SHP77 treated with DMSO at 0.1 percent for 48 hours (cell line): ENCODE measurements at regions not wholly inside any gene's neighbourhood (a gene's known extent, or its start where the extent isn't known, plus 50 kb on each side); places are given as distances from the start of the nearest gene placed in this dataset.
"Not testable (repeated sequence)": the region's sequence is repeated elsewhere in the genome, so short reads cannot be mapped to it uniquely, and the experiment has no call there.

Experiments used
- DNase-seq: peaks from one replicate; lab custom pipeline; 2025; lab: John Stamatoyannopoulos, UW

DNA sequence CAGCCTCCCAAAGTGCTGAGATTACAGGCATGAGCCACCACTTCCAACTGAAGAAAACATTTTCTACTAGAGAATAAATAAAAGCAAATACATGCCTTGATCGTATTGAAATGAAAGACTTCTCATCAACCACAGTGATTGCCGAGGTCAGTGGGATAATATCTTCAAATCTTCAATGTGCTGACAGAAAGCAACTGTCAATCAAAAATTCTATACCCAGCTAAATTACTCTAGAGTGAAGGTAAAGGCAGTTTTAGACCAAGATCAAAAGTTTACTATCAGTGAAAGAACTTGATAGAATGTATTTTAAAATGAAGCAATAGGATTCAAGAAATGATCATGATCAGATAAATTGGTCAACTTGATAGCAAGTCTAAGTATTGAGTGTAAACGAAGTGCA lies 130.6 kb downstream of the BRD1 start:
- no peak for DNase-seq

DNA sequence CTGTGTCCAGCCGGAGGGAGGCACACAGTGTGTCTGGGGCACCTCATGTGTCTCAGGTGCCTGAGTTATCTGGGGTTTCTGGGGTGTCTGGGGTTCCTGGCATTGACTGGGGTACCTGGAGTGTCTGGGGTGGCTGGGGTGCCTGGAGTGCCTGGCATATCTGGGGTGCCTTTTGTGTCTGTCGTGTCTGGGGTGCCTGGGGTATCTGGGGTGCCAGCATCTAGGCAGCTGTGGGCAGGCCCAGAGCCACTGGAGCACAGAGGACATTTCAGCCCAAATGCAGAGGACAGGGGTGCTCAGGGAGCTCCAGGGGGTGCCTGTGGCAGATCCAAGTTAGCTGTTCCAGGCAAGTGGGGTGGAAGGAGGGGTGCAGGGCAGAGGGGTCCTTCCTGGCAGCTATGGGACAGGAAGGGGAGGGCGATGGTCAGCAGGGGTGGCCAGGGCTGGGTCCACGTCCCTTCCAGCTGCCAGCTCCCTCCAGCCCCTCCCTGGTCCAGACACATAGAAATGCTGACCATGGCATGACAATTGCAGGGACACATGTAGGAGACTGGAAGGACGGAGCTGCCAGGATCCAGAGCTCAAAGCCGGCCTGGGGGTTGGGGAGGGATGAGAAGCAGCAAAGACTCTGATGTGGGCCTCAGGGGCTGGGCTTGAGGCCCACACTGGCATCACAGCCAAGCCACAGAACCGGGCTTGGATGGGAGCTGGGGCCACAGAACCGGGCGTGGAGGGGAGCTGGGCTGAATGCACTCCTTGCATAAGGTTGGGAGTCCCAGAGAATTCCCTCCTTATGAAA lies 133.0 kb downstream of the BRD1 start:
- no peak for DNase-seq

DNA sequence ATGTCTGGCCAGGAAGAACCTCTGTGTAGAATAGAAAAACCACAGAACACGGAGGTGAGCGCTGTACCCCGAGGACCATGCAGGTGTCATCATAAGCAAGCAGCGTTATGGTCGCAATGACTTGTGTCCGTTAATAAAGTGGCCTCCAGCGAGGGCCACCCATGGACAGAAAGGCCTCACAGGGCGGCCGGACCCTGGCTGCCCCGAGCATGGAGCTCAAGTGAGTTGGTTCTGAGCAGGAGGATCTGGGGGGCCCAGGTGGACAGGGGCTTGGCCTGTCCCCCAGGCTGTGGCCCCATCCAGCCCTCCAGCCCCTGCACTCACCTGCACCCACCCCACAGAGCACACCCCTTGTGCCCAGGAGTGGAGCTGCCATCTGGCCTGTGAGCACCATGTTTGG lies 133.8 kb downstream of the BRD1 start:
- no peak for DNase-seq

GRCh38 chr22:49693416-49693815 lies 134.3 kb downstream of the BRD1 start:
- no peak for DNase-seq

- DNase-seq, result no peak
These were observed 135.0 kb downstream of the BRD1 start for GRCh38 chr22:49692499-49693225.

DNA sequence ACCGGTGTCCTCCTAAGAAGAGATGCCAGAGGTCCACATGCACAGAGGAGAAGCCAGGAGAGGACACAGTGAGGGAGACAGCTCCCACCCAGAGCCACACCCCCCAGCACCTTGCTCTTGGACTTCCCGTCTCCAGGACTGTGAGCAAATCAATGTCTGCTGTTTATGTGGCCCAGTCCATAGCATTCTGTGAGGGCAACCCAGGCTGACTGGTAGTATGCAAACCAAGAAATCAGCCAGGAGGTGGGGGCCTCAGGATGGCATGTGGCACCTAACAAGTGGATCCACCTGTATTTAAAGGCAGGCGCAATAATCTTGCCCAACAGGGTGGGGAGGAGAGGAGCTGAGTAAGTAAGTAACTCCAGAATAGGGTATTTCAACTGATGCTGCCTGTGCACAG lies 136.4 kb downstream of the BRD1 start:
- DNase-seq, result no peak

DNA sequence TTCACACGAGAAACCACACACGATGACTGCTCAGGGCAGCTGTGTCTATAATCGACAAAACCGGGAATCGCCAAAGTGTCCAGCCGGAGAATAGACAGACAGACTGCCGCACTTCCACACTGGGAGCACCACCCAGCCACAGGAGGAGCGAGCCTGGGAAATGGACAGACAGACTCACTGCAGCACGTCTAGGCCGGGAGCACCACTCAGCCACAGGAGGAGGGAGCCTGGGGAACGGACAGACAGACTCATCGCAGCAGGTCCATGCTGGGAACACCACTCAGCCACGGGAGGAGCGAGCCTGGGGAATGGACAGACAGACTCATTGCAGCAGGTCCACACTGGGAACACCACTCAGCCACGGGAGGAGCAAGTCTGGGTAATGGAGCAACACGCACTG lies 137.2 kb downstream of the BRD1 start:
- DNase-seq, result no peak

GRCh38 chr22:49689858-49690257 lies 137.8 kb downstream of the BRD1 start:
- no peak for DNase-seq

DNA sequence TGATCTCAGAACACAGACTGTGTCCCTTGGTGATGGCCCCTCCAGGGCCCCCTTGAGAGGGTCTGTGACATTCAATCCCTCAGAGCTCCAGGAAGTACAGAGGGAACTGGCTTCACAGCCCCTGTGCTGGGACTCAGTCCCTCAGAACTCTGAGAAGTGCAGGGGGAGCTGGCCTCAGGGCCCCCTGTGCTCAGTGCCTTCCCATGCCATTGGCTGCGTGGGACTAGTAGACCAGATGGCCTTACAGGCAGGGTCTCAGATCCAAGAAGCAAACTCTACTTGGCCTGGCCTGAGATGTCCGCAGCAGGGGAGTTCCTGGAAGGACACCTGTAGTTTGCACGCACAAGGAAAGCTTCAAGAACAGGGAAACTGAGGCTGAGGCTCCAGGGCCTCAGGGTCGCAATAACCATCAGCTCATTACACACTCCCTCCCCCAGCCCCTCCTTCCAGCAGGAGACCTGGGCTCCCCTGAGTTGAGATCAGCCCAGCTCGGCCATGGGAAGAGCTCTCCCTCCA lies 138.4 kb downstream of the BRD1 start:
- no peak for DNase-seq

GRCh38 chr22:49688516-49689254 lies 139.0 kb downstream of the BRD1 start:
- DNase-seq, result no peak

DNA sequence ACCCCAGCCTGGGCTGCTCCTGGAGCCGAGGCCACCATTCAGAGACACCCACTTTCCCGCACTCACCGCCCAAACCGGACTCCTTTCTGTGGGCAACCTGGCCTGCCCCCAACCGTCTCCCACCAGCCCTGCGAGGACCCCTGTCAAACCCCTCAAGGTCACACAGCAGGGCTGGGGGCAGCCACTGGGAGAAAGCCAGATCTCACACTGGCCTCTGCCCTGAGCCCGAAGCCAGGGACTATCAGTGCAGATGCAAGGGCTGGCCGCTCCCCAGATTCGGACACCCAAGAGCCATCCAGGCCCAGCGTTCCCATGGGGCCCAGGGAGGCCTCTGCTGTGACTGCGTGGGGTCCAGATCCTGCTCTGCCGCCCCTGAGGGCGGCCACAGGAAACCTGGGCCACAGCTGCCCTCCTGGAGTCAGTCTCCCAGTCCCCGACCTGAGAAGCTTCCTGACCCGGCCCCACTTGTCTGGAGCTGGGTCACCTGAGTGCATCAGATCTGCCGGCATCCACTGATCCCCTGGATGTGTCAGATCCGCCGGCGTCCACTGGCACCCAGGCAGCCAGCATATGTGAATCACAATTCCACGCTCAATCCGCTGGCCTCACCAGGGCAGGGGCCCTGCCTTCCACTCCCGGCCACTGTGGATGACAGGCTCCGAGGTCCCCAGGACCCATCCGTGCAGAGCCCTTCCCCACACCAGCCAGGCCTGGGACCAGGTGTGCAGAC lies 139.7 kb downstream of the BRD1 start:
- DNase-seq, result no peak

- no peak for DNase-seq
These were observed 140.3 kb downstream of the BRD1 start for GRCh38 chr22:49687333-49687732.

DNA sequence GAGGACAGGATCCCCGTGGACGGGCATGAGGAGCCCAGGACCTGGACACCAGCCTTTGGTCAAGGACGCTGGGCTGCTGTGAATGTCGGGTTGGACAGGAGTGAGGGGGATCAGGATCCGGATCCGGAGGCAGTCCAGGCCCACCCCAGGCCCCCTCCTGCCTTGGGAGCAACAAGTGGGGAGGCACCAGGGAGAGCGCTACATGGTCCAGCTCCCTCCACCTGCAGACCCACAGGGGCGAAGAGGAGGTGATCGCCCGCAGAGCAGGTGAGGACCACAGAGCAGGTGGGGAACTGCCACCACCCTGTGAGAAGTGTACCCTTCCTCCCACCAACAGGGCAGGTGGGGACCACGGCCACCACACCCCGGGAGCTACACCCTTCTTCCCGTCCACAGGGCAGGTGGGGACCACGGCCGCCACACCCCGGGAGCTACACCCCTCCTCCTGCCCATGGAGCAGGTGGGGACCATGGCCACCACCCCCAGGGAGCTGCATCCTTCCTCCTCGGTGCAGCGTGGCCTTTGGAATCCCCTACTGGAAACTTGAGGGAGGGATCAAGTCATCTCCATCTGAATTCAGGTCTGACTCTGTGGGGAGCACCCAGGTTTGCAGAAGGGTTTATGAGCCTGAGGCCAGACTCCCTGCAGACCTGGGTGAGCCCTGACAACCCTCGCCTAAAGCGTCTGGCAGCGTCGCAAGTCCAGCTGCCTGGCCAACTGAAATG lies 141.0 kb downstream of the BRD1 start:
- no peak for DNase-seq

DNA sequence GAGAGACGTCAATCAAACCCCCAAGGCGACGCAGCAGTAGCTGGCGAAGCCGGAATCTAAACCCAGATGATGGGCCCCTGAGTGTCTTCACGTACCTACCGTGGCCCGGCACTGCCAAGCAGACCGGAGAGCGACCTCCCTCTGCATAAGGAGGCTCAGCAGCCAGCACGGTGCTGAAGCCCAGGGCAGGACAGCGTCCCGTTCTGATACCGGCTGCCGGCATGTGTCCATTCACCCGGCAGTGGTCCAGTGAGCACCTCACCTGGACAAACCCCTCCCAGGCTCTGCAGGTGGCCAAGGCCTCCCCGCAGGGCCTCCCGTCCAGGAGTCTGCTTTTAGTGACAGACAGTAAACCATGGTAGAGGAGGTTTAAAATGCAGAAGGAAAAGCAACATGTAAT lies 142.0 kb downstream of the BRD1 start:
- DNase-seq, result no peak

GRCh38 chr22:49685116-49685515 lies 142.6 kb downstream of the BRD1 start:
- no peak for DNase-seq

DNA sequence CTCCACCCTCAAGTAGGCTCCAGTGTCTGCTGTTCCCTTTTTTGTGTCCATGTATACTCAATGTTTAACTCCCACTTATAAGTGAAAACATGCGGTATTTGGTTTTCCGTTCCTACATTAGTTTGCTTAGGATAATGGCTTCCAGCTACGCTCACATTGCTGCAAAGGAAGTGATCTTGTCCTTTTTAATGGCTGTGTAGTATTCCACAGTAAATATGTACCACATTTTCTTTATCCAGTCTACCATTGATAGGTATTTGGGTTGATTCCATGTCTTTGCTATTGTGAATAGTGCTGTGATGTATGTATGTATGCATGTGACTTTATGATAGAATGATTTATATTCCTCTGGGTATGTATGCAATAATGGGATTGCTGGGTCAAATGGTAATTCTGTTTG lies 144.6 kb downstream of the BRD1 start:
- DNase-seq, result no peak

GRCh38 chr22:49680819-49681218 lies 146.9 kb downstream of the BRD1 start:
- not testable (repeated sequence) for DNase-seq

DNA sequence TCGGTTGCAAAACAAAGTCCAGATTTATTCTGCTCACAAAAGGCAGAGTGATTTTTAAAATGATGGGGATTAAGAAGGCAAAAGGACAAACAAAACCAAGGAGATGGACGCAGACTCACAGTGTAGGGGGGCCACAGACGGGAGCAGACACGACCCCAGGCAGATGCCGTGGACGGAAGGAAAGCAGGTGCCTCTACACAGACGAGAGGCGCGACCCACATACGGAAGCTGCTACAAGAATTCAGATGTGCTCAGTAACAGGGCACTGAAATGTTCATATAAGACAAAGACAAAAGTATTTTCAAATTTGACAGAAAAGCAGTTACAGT lies 148.9 kb downstream of the BRD1 start:
- no peak for DNase-seq

DNA sequence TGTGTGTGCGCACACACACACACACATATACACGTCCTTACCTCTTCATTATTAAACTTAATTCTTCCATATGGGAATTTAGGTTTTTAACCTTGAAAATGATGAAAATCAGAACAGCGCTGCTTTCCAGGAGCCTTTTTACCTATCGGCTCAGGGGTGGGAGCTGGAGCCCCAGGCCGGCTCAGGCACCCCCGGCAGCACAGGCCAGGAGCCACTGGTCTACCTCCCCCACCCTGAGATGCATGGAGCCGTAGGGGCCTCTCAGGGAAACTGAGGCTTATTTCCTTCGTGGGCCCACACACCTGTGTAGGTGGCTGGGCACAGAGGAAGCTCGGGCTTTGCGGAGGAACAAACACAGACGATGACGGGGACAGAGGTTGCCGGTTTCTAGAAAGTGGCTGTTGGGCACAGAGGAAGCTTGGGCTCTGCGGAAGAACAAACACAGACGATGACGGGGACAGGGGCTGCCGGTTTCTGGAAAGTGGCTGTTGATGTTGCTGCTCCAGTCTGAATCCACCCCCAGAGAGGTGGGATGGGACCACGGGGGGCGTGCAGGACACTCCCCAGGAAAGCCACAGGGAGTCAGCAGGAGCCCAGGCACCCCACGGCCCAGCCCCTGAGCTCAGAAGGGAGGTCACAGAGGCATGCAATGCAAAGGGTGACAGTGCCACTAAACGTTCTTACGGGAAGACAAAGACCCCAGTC lies 149.4 kb downstream of the BRD1 start:
- DNase-seq, result no peak

DNA sequence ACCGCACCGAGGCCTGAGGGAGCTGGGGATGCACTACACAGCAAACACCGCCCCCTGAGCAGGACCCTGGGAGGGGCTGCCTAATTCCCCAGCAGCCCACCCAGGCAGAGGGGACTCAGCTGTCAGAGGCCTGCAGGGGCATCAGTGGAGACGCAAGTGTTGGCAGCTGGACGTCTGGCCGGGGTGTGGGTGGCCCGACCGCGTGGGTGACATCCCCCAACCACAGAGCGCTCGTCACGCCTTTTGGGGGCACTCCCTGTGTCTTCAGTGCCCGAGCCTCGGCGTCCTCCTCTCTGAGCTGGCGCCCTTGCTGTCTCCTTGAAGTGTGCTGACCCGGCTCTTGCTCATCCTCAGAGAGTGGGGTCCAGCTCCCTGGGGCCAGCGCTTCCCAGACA lies 150.2 kb downstream of the BRD1 start:
- DNase-seq, result no peak
